ENCODE measurements at regions not wholly inside any gene's neighbourhood (a gene's known extent, or its start where the extent isn't known, plus 50 kb on each side); places are given as distances from the start of the nearest gene placed in this dataset.

GRCh38 chr7:85583131-85583953 is 396.5 kb upstream of the SEMA3D start:
- Histone ChIP-seq H3K36me3 (ENCODE audit: low read length) (no peaks in the 10 kb centered on the region), H2AFZ (ENCODE audit: low read depth, low read length, severe bottlenecking) (no peak overlapping the region), H3K27me3 (ENCODE audit: low read length) (no peaks in the 10 kb centered on the region), H3K4me2 (ENCODE audit: low read depth, low read length, poor library complexity, severe bottlenecking) (no peak overlapping the region), H3K9me3 (ENCODE audit: insufficient read depth, low read length) (no peaks in the 10 kb centered on the region), H3F3A (ENCODE audit: insufficient read depth) (no peaks in the 10 kb centered on the region), H3K79me2 (ENCODE audit: insufficient read depth, low read length) (no peaks in the 10 kb centered on the region), H3K4me3 (ENCODE audit: insufficient read depth, low read length, poor library complexity, severe bottlenecking) (no peak overlapping the region), H3K9me2 (replicated peaks; ENCODE audit: insufficient read depth, low read length) (no peaks in the 10 kb centered on the region), H4K20me1 (ENCODE audit: low read depth, low read length) (no peaks in the 10 kb centered on the region), H3K9ac (ENCODE audit: low read length) (no peak overlapping the region), H3K27ac (ENCODE audit: low read depth, low read length) (no peak overlapping the region)
- no peak for TF ChIP-seq EZH2phosphoT487 (conservative IDR thresholded peaks at IDR 0.05; ENCODE audit: low read length)
- TF ChIP-seq, protein P1, sequence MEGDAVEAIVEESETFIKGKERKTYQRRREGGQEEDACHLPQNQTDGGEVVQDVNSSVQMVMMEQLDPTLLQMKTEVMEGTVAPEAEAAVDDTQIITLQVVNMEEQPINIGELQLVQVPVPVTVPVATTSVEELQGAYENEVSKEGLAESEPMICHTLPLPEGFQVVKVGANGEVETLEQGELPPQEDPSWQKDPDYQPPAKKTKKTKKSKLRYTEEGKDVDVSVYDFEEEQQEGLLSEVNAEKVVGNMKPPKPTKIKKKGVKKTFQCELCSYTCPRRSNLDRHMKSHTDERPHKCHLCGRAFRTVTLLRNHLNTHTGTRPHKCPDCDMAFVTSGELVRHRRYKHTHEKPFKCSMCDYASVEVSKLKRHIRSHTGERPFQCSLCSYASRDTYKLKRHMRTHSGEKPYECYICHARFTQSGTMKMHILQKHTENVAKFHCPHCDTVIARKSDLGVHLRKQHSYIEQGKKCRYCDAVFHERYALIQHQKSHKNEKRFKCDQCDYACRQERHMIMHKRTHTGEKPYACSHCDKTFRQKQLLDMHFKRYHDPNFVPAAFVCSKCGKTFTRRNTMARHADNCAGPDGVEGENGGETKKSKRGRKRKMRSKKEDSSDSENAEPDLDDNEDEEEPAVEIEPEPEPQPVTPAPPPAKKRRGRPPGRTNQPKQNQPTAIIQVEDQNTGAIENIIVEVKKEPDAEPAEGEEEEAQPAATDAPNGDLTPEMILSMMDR (IDR thresholded peaks at IDR 0.05; ENCODE audit: insufficient read depth, low read length, poor library complexity, severe bottlenecking) = no peak

DNA sequence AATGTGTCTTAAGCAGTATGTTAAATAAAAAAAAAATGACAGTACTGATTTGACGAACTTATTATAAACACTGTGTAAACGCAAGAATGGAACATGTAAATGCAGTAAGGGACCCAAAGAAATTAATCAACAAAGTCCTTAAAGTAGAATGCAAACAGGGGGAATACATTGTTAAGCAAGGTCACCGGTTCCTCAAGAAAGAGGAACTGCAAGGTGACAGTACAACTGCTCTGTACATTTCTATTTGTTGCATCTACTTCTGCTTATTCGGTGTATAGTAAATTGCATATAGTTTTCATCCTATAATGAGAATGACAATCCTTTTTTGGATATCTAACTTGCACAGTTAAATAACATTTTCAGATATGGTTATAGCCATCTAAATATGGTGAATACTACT is 387.0 kb upstream of the SEMA3D start:
- Histone ChIP-seq H4K20me1 (ENCODE audit: low read depth, low read length) (no peaks in the 10 kb centered on the region), H3K4me2 (ENCODE audit: low read depth, low read length, poor library complexity, severe bottlenecking) (no peak overlapping the region), H3K27ac (ENCODE audit: low read depth, low read length) (no peak overlapping the region), H3K79me2 (ENCODE audit: insufficient read depth, low read length) (no peaks in the 10 kb centered on the region), H3K36me3 (ENCODE audit: low read length) (no peaks in the 10 kb centered on the region), H2AFZ (ENCODE audit: low read depth, low read length, severe bottlenecking) (no peak overlapping the region), H3K9me2 (replicated peaks; ENCODE audit: insufficient read depth, low read length) (no peaks in the 10 kb centered on the region), H3F3A (ENCODE audit: insufficient read depth) (no peaks in the 10 kb centered on the region), H3K27me3 (ENCODE audit: low read length) (no peaks in the 10 kb centered on the region), H3K9me3 (ENCODE audit: insufficient read depth, low read length) (no peaks in the 10 kb centered on the region), H3K9ac (ENCODE audit: low read length) (no peak overlapping the region), H3K4me3 (ENCODE audit: insufficient read depth, low read length, poor library complexity, severe bottlenecking) (no peak overlapping the region)
- TF ChIP-seq EZH2phosphoT487 (conservative IDR thresholded peaks at IDR 0.05; ENCODE audit: low read length) = no peak
- TF ChIP-seq, protein P1 (IDR thresholded peaks at IDR 0.05; ENCODE audit: insufficient read depth, low read length, poor library complexity, severe bottlenecking) = no peak

- Histone ChIP-seq H3K36me3 (ENCODE audit: low read length) (no peaks in the 10 kb centered on the region), H3K79me2 (ENCODE audit: insufficient read depth, low read length) (no peaks in the 10 kb centered on the region), H3K9me2 (replicated peaks; ENCODE audit: insufficient read depth, low read length) (no peaks in the 10 kb centered on the region), H3K4me3 (ENCODE audit: insufficient read depth, low read length, poor library complexity, severe bottlenecking) (no peak overlapping the region), H3K9ac (ENCODE audit: low read length) (no peak overlapping the region), H3K27me3 (ENCODE audit: low read length) (no peaks in the 10 kb centered on the region), H3K27ac (ENCODE audit: low read depth, low read length) (no peak overlapping the region), H4K20me1 (ENCODE audit: low read depth, low read length) (no peaks in the 10 kb centered on the region), H3K4me2 (ENCODE audit: low read depth, low read length, poor library complexity, severe bottlenecking) (no peak overlapping the region), H3F3A (ENCODE audit: insufficient read depth) (no peaks in the 10 kb centered on the region), H3K9me3 (ENCODE audit: insufficient read depth, low read length) (no peaks in the 10 kb centered on the region), H2AFZ (ENCODE audit: low read depth, low read length, severe bottlenecking) (no peak overlapping the region)
- TF ChIP-seq EZH2phosphoT487 (conservative IDR thresholded peaks at IDR 0.05; ENCODE audit: low read length) = no peak
- TF ChIP-seq, protein P1 (IDR thresholded peaks at IDR 0.05; ENCODE audit: insufficient read depth, low read length, poor library complexity, severe bottlenecking) = no peak
Observed at GRCh38 chr7:85573346-85573745, 386.5 kb upstream of the SEMA3D start.

Data from SU-DHL-6 (cell line).